ENCODE measurements at regions not wholly inside any gene's neighbourhood (a gene's known extent, or its start where the extent isn't known, plus 50 kb on each side); places are given as distances from the start of the nearest gene placed in this dataset.

DNA sequence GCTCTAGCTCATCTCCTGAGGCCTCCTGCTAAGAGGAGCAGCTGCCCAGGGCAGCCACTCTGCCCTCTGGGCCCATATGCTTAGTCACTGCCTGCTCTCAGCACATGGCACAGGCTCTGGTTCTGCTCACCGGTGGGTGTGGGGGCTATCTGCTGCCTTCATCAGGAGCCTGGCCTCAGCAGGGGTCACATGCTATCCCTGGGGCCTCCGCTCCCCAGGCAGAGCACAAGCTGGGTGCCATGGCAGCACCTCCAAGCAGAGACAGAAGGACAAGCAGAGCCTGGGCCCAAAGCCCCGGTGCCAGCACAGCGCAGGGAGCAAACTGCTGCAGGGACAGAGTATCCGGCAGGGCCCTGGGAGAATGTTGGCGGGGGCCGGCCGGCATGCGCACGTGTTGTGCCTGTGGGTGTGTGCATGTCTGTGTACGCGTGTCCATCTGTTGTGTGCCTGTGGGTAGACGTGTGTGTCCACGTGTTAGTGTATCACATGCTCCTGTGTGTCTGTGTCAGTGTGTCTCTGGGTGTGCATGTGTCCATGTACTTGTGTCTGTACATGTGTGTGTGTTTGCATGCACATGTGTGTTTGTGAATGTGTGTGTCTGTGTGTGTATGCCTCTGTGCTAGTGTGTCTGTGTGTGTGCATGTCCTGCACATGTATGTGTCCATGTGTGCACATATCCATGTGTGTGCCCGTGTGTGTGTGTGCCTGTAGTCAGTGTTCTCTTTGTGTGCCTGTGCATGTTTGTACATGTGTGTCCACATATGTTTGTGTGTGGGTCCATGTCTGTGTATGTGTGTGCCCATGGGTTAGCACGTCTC, 326.9 kb downstream of the TMEM121 start:
- TF ChIP-seq, protein P1, sequence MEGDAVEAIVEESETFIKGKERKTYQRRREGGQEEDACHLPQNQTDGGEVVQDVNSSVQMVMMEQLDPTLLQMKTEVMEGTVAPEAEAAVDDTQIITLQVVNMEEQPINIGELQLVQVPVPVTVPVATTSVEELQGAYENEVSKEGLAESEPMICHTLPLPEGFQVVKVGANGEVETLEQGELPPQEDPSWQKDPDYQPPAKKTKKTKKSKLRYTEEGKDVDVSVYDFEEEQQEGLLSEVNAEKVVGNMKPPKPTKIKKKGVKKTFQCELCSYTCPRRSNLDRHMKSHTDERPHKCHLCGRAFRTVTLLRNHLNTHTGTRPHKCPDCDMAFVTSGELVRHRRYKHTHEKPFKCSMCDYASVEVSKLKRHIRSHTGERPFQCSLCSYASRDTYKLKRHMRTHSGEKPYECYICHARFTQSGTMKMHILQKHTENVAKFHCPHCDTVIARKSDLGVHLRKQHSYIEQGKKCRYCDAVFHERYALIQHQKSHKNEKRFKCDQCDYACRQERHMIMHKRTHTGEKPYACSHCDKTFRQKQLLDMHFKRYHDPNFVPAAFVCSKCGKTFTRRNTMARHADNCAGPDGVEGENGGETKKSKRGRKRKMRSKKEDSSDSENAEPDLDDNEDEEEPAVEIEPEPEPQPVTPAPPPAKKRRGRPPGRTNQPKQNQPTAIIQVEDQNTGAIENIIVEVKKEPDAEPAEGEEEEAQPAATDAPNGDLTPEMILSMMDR (IDR thresholded peaks at IDR 0.05): no peak
- no peak for TF ChIP-seq POLR2A (IDR thresholded peaks at IDR 0.05)

Data from body of pancreas (tissue), 4 donors.